Lower leg skin (tissue), 3 donors: ENCODE measurements at regions not wholly inside any gene's neighbourhood (a gene's known extent, or its start where the extent isn't known, plus 50 kb on each side); places are given as distances from the start of the nearest gene placed in this dataset.

Experiments
- POLR2A ChIP-seq, 2 donors: fragments of 450-650 bp; IDR thresholded peaks; one replicate each; pipeline ENCODE4 v1.6.1; 2016 to 2017; ENCODE audit warnings: antibody characterized with exemption in 2 of 2, mild to moderate bottlenecking in 1 of 2, moderate library complexity in 1 of 2
- TF ChIP-seq, protein P1 (sequence below), 3 donors: fragments of 450-650 bp; IDR thresholded peaks; one replicate each; pipeline ENCODE4 v1.5.1; 2016; ENCODE audit warnings: antibody characterized with exemption in 3 of 3, mild to moderate bottlenecking in 3 of 3, moderate library complexity in 2 of 3

DNA sequence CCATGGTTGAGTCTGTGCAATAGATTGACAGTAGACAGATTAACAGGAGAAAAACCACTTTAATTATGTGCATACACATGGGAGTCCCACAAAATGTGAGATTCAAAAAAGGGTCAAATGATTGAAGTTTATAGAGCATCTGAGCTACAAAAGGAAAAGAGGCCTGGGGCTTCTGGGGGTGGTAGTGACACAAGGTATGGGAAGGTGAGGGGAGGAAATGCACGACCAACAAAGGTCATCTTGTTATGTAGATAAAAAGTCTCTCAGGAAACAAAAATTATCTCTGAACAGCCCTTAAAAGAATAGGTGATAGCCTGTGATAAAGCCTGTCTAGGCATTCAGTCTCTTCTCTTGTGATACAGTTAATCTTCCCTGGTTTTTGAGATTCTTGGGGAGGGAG is 141.7 kb downstream of the SEC23IP start:
- TF ChIP-seq, protein P1, sequence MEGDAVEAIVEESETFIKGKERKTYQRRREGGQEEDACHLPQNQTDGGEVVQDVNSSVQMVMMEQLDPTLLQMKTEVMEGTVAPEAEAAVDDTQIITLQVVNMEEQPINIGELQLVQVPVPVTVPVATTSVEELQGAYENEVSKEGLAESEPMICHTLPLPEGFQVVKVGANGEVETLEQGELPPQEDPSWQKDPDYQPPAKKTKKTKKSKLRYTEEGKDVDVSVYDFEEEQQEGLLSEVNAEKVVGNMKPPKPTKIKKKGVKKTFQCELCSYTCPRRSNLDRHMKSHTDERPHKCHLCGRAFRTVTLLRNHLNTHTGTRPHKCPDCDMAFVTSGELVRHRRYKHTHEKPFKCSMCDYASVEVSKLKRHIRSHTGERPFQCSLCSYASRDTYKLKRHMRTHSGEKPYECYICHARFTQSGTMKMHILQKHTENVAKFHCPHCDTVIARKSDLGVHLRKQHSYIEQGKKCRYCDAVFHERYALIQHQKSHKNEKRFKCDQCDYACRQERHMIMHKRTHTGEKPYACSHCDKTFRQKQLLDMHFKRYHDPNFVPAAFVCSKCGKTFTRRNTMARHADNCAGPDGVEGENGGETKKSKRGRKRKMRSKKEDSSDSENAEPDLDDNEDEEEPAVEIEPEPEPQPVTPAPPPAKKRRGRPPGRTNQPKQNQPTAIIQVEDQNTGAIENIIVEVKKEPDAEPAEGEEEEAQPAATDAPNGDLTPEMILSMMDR (IDR thresholded peaks at IDR 0.05) = no peak
- TF ChIP-seq POLR2A (IDR thresholded peaks at IDR 0.05) = no peak
